Astrocyte (in vitro differentiated cells and primary cell): ENCODE measurements at regions not wholly inside any gene's neighbourhood (a gene's known extent, or its start where the extent isn't known, plus 50 kb on each side); places are given as distances from the start of the nearest gene placed in this dataset.

Experiments used
- CTCF ChIP-seq: IDR thresholded peaks from 2 replicates; pipeline ENCODE4 v1.5.1; 2011; ENCODE audit warnings: low read depth, mild to moderate bottlenecking, inconsistent platforms, low read length, moderate library complexity; ENCODE audit not compliant: insufficient read depth
- EZH2 ChIP-seq: IDR thresholded peaks from 2 replicates; pipeline ENCODE4 v1.6.1; 2012; ENCODE audit warnings: mild to moderate bottlenecking, low read length, inconsistent platforms; ENCODE audit not compliant: insufficient read depth

GRCh38 chr7:83702446-83702845 is 53.5 kb upstream of the SEMA3E start:
- TF ChIP-seq EZH2: no peak
- no peak for TF ChIP-seq CTCF
